ENCODE measurements at regions not wholly inside any gene's neighbourhood (a gene's known extent, or its start where the extent isn't known, plus 50 kb on each side); places are given as distances from the start of the nearest gene placed in this dataset.

GRCh38 chr9:78860801-78861475 is 564.0 kb downstream of the PSAT1 start:
- TF ChIP-seq, protein P1, sequence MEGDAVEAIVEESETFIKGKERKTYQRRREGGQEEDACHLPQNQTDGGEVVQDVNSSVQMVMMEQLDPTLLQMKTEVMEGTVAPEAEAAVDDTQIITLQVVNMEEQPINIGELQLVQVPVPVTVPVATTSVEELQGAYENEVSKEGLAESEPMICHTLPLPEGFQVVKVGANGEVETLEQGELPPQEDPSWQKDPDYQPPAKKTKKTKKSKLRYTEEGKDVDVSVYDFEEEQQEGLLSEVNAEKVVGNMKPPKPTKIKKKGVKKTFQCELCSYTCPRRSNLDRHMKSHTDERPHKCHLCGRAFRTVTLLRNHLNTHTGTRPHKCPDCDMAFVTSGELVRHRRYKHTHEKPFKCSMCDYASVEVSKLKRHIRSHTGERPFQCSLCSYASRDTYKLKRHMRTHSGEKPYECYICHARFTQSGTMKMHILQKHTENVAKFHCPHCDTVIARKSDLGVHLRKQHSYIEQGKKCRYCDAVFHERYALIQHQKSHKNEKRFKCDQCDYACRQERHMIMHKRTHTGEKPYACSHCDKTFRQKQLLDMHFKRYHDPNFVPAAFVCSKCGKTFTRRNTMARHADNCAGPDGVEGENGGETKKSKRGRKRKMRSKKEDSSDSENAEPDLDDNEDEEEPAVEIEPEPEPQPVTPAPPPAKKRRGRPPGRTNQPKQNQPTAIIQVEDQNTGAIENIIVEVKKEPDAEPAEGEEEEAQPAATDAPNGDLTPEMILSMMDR (IDR thresholded peaks at IDR 0.05; ENCODE audit: insufficient read depth, low read depth, low read length): no peak
- TF ChIP-seq EZH2 (IDR thresholded peaks at IDR 0.05; ENCODE audit: insufficient read depth, low read length): no peak
- Mint-ChIP-seq H3K36me3 (ENCODE audit: low read depth, unreplicated experiment) (no peaks in the 10 kb centered on the region), H3K4me3 (ENCODE audit: unreplicated experiment) (no peak overlapping the region), H3K27ac (ENCODE audit: unreplicated experiment) (no peak overlapping the region), H3K27me3 (ENCODE audit: low read depth, unreplicated experiment) (no peaks in the 10 kb centered on the region), H3K9me3 (ENCODE audit: unreplicated experiment) (peaks cover 3% of the 10 kb centered on the region), H3K4me1 (ENCODE audit: low read depth, unreplicated experiment) (peaks cover 11% of the 10 kb centered on the region)
- H2AFZ ChIP-seq (ENCODE audit: low read depth, low read length): no peak overlapping the region
- peaks cover 16% of the 10 kb centered on the region for H3K4me1 ChIP-seq (ENCODE audit: insufficient read depth, low read length)
- H3K36me3 ChIP-seq (ENCODE audit: insufficient read depth, low read length): no peaks in the 10 kb centered on the region
- no peaks in the 10 kb centered on the region for H3K27me3 ChIP-seq (ENCODE audit: insufficient read depth, low read length)
- FAIRE-seq (no peak), DNase-seq (ENCODE audit: low read depth) (peak; percentile 83)
- no peak overlapping the region for H3K4me3 ChIP-seq (ENCODE audit: insufficient read depth, low read depth, low read length)
- no peak overlapping the region for H3K4me2 ChIP-seq (ENCODE audit: low read length)
- no peak overlapping the region for H3K9ac ChIP-seq (ENCODE audit: low read length)
- H4K20me1 ChIP-seq (ENCODE audit: insufficient read depth, low read length): no peaks in the 10 kb centered on the region
- H3K9me3 ChIP-seq (ENCODE audit: insufficient read depth, low read depth, low read length): no peaks in the 10 kb centered on the region
- peak overlapping the region; percentile 30 for H3K27ac ChIP-seq (ENCODE audit: low read depth, low read length)
- no peaks in the 10 kb centered on the region for H3K79me2 ChIP-seq (ENCODE audit: insufficient read depth, low read length)

GRCh38 chr9:78863531-78863930 is 566.6 kb downstream of the PSAT1 start:
- Histone ChIP-seq H3K36me3 (ENCODE audit: insufficient read depth, low read length) (no peaks in the 10 kb centered on the region), H4K20me1 (ENCODE audit: insufficient read depth, low read length) (no peaks in the 10 kb centered on the region), H3K79me2 (ENCODE audit: insufficient read depth, low read length) (no peaks in the 10 kb centered on the region), H3K9ac (ENCODE audit: low read length) (no peak overlapping the region), H3K4me3 (ENCODE audit: insufficient read depth, low read depth, low read length) (no peak overlapping the region), H3K4me2 (ENCODE audit: low read length) (no peak overlapping the region), H3K27me3 (ENCODE audit: insufficient read depth, low read length) (no peaks in the 10 kb centered on the region), H3K9me3 (ENCODE audit: insufficient read depth, low read depth, low read length) (no peaks in the 10 kb centered on the region), H3K27ac (ENCODE audit: low read depth, low read length) (no peak overlapping the region), H2AFZ (ENCODE audit: low read depth, low read length) (no peak overlapping the region), H3K4me1 (ENCODE audit: insufficient read depth, low read length) (peaks cover 18% of the 10 kb centered on the region)
- Mint-ChIP-seq H3K4me3 (ENCODE audit: unreplicated experiment) (no peak overlapping the region), H3K9me3 (ENCODE audit: unreplicated experiment) (no peaks in the 10 kb centered on the region), H3K36me3 (ENCODE audit: low read depth, unreplicated experiment) (no peaks in the 10 kb centered on the region), H3K27me3 (ENCODE audit: low read depth, unreplicated experiment) (no peaks in the 10 kb centered on the region), H3K4me1 (ENCODE audit: low read depth, unreplicated experiment) (peaks cover 26% of the 10 kb centered on the region), H3K27ac (ENCODE audit: unreplicated experiment) (no peak overlapping the region)
- no peak for TF ChIP-seq EZH2 (IDR thresholded peaks at IDR 0.05; ENCODE audit: insufficient read depth, low read length)
- TF ChIP-seq, protein P1 (IDR thresholded peaks at IDR 0.05; ENCODE audit: insufficient read depth, low read depth, low read length): no peak
- no peak for FAIRE-seq
- DNase-seq (ENCODE audit: low read depth): peak; percentile 30

- peak overlapping the region; percentile 55 for H3K9ac ChIP-seq (ENCODE audit: low read length)
- no peaks in the 10 kb centered on the region for H3K36me3 ChIP-seq (ENCODE audit: insufficient read depth, low read length)
- H4K20me1 ChIP-seq (ENCODE audit: insufficient read depth, low read length): no peaks in the 10 kb centered on the region
- FAIRE-seq: peak; percentile 81
- H3K4me1 Mint-ChIP-seq (ENCODE audit: low read depth, unreplicated experiment): peaks cover 32% of the 10 kb centered on the region
- H3K4me3 Mint-ChIP-seq (ENCODE audit: unreplicated experiment): no peak overlapping the region
- no peaks in the 10 kb centered on the region for H3K79me2 ChIP-seq (ENCODE audit: insufficient read depth, low read length)
- H3K27me3 Mint-ChIP-seq (ENCODE audit: low read depth, unreplicated experiment): no peaks in the 10 kb centered on the region
- H3K27me3 ChIP-seq (ENCODE audit: insufficient read depth, low read length): no peaks in the 10 kb centered on the region
- H3K9me3 ChIP-seq (ENCODE audit: insufficient read depth, low read depth, low read length): no peaks in the 10 kb centered on the region
- no peak overlapping the region for H2AFZ ChIP-seq (ENCODE audit: low read depth, low read length)
- no peaks in the 10 kb centered on the region for H3K9me3 Mint-ChIP-seq (ENCODE audit: unreplicated experiment)
- no peak overlapping the region for H3K4me3 ChIP-seq (ENCODE audit: insufficient read depth, low read depth, low read length)
- H3K27ac ChIP-seq (ENCODE audit: low read depth, low read length): peak overlapping the region; percentile 83
- H3K4me2 ChIP-seq (ENCODE audit: low read length): peak overlapping the region; percentile 43
- H3K4me1 ChIP-seq (ENCODE audit: insufficient read depth, low read length): peaks cover 18% of the 10 kb centered on the region
- TF ChIP-seq EZH2 (IDR thresholded peaks at IDR 0.05; ENCODE audit: insufficient read depth, low read length): no peak
- TF ChIP-seq, protein P1 (IDR thresholded peaks at IDR 0.05; ENCODE audit: insufficient read depth, low read depth, low read length): no peak
- H3K27ac Mint-ChIP-seq (ENCODE audit: unreplicated experiment): peak overlapping the region; percentile 84
- no peak for DNase-seq (ENCODE audit: low read depth)
- no peaks in the 10 kb centered on the region for H3K36me3 Mint-ChIP-seq (ENCODE audit: low read depth, unreplicated experiment)
Measured at GRCh38 chr9:78865737-78866136, 568.8 kb downstream of the PSAT1 start.

Measured in astrocyte (in vitro differentiated cells and primary cell).